AG04450 (cell line): ENCODE measurements at regions not wholly inside any gene's neighbourhood (a gene's known extent, or its start where the extent isn't known, plus 50 kb on each side); places are given as distances from the start of the nearest gene placed in this dataset.

Experiments
- CTCF ChIA-PET: fragments of 300-600, 350-600 bp; formaldehyde crosslinking; extraction: SDS; loops from one replicate; lab custom pipeline; 2022; ENCODE audit warnings: antibody characterized with exemption, inconsistent platforms; lab: Charles Lee
- POLR2A ChIA-PET: fragments of 350-600 bp; formaldehyde crosslinking; extraction: SDS; loops from one replicate; lab custom pipeline; 2021; ENCODE audit warnings: antibody characterized with exemption, inconsistent platforms; lab: Yijun Ruan, JAX
- DNase-seq: peaks from one replicate; pipeline ENCODE4 v3.0.0-alpha.2; 2011; ENCODE audit warnings: low read depth, low spot score
- H3K27ac ChIP-seq: one replicate; pipeline ENCODE4 v1.5.1; 2012; ENCODE audit warnings: low read depth, low read length, control low read depth
- H3K27me3 ChIP-seq: one replicate; pipeline ENCODE4 v1.6.0; 2012; ENCODE audit warnings: low read length; ENCODE audit not compliant: control insufficient read depth, insufficient read depth
- H3K4me3 ChIP-seq: 2 replicates; pipeline ENCODE4 v1.5.1; 2011; ENCODE audit warnings: mild to moderate bottlenecking, low read depth, low read length, control low read depth
- H3K9me3 ChIP-seq: 2 replicates; pipeline ENCODE4 v1.5.1; 2012; ENCODE audit warnings: low read length; ENCODE audit not compliant: control insufficient read depth, insufficient read depth
- CTCF ChIP-seq: IDR thresholded peaks from 2 replicates; pipeline ENCODE4 v1.5.1; 2011; ENCODE audit warnings: low read depth, low read length, control low read depth, inconsistent platforms

- no peak for TF ChIP-seq CTCF
- Histone ChIP-seq H3K27me3 (no peaks in the 10 kb centered on the region), H3K4me3 (no peak overlapping the region), H3K9me3 (peaks cover 23% of the 10 kb centered on the region), H3K27ac (no peak overlapping the region)
- POLR2A ChIA-PET = no interaction called here
- no peak for DNase-seq
- CTCF ChIA-PET = no interaction called here
Measured at GRCh38 chr7:156279635-156280034, 360.9 kb upstream of the RNF32 start.

GRCh38 chr7:156275292-156275691 lies 365.3 kb upstream of the RNF32 start:
- no peak for DNase-seq
- no peak overlapping the region for H3K4me3 ChIP-seq
- ChIA-PET POLR2A (no interaction called here), CTCF (no interaction called here)
- H3K27ac ChIP-seq = no peak overlapping the region
- H3K27me3 ChIP-seq = no peaks in the 10 kb centered on the region
- TF ChIP-seq CTCF = no peak
- H3K9me3 ChIP-seq = peaks cover 35% of the 10 kb centered on the region

- DNase-seq = no peak
- ChIA-PET CTCF (no interaction called here), POLR2A (no interaction called here)
- Histone ChIP-seq H3K4me3 (no peak overlapping the region), H3K27me3 (no peaks in the 10 kb centered on the region), H3K27ac (no peak overlapping the region), H3K9me3 (peaks cover 35% of the 10 kb centered on the region)
- TF ChIP-seq CTCF = no peak
Measured at GRCh38 chr7:156274557-156274956, 366.0 kb upstream of the RNF32 start.

- no peak for DNase-seq
- no peaks in the 10 kb centered on the region for H3K27me3 ChIP-seq
- TF ChIP-seq CTCF = no peak
- ChIA-PET CTCF (no interaction called here), POLR2A (no interaction called here)
- H3K27ac ChIP-seq = no peak overlapping the region
- H3K4me3 ChIP-seq = no peak overlapping the region
- peaks cover 30% of the 10 kb centered on the region for H3K9me3 ChIP-seq
Measured at GRCh38 chr7:156261581-156261980, 379.0 kb upstream of the RNF32 start.

- TF ChIP-seq CTCF = no peak
- peaks cover 35% of the 10 kb centered on the region for H3K9me3 ChIP-seq
- POLR2A ChIA-PET = no interaction called here
Measured at GRCh38 chr7:156257904-156258303, 382.7 kb upstream of the RNF32 start.

More at GRCh38 chr7:156257904-156258303, 382.7 kb upstream of the RNF32 start:
- no peak overlapping the region for H3K27ac ChIP-seq
- H3K27me3 ChIP-seq = no peaks in the 10 kb centered on the region
- no peak overlapping the region for H3K4me3 ChIP-seq
- DNase-seq = no peak
- CTCF ChIA-PET = no interaction called here
